Hepatocyte (in vitro differentiated cells): ENCODE measurements at regions not wholly inside any gene's neighbourhood (a gene's known extent, or its start where the extent isn't known, plus 50 kb on each side); places are given as distances from the start of the nearest gene placed in this dataset.

Source experiments
- DNase-seq: peaks from one replicate; pipeline ENCODE4 v3.0.0-alpha.2; 2016; ENCODE audit warnings: low spot score
- H2AFZ ChIP-seq: fragments of 200-600 bp; sonication (generic); 2 replicates; pipeline ENCODE4 v1.6.0; 2016; ENCODE audit warnings: antibody characterized with exemption, mild to moderate bottlenecking
- H3K27ac ChIP-seq: fragments of 200-600 bp; sonication (generic); 2 replicates; pipeline ENCODE4 v1.5.1; 2016; ENCODE audit warnings: mild to moderate bottlenecking
- H3K27me3 ChIP-seq: fragments of 200-600 bp; sonication (generic); 2 replicates; pipeline ENCODE4 v1.6.1; 2016
- H3K36me3 ChIP-seq: fragments of 200-600 bp; sonication (generic); replicated peaks from 2 replicates; pipeline ENCODE4 v1.5.1; 2016; ENCODE audit warnings: low read depth; ENCODE audit not compliant: insufficient read depth
- H3K4me1 ChIP-seq: fragments of 200-600 bp; sonication (generic); 2 replicates; pipeline ENCODE4 v1.5.1; 2016; ENCODE audit warnings: mild to moderate bottlenecking, moderate library complexity; ENCODE audit not compliant: insufficient read depth
- H3K4me2 ChIP-seq: fragments of 200-600 bp; sonication (generic); 2 replicates; pipeline ENCODE4 v1.6.0; 2016
- H3K4me3 ChIP-seq: fragments of 200-600 bp; sonication (generic); 2 replicates; pipeline ENCODE4 v1.5.1; 2016; ENCODE audit warnings: mild to moderate bottlenecking
- H3K79me2 ChIP-seq: fragments of 200-600 bp; sonication (generic); 2 replicates; pipeline ENCODE4 v1.6.0; 2017; ENCODE audit warnings: mild to moderate bottlenecking
- H3K9me2 ChIP-seq: fragments of 200-600 bp; sonication (generic); replicated peaks from 2 replicates; pipeline ENCODE4 v1.6.0; 2017; ENCODE audit warnings: mild to moderate bottlenecking; ENCODE audit not compliant: insufficient read depth
- H3K9me3 ChIP-seq: fragments of 200-600 bp; sonication (generic); 2 replicates; pipeline ENCODE4 v1.5.1; 2016; ENCODE audit warnings: low read depth, mild to moderate bottlenecking
- H4K20me1 ChIP-seq: fragments of 200-600 bp; sonication (generic); 2 replicates; pipeline ENCODE4 v1.6.0; 2016; ENCODE audit warnings: mild to moderate bottlenecking; ENCODE audit not compliant: insufficient read depth, poor library complexity, severe bottlenecking
- EZH2 ChIP-seq: fragments of 200-600 bp; sonication (generic); IDR thresholded peaks from 2 replicates; pipeline ENCODE4 v1.6.1; 2016; ENCODE audit warnings: antibody characterized with exemption, mild to moderate bottlenecking, borderline replicate concordance
- EZH2phosphoT487 ChIP-seq: fragments of 200-600 bp; sonication (generic); IDR thresholded peaks from one replicate; pipeline ENCODE4 v1.6.1; 2018; ENCODE audit warnings: antibody characterized with exemption, mild to moderate bottlenecking, low read depth, moderate library complexity; ENCODE audit not compliant: unreplicated experiment, severe bottlenecking
- WGBS: methylation state at CpG from one replicate; pipeline ENCODE4 v1.1.6; 2016; ENCODE audit warnings: low lambda C conversion rate; ENCODE audit errors: missing lambda C conversion rate; 5-methylcytosine and 5-hydroxymethylcytosine counted together
- TF ChIP-seq, protein P1 (sequence below): fragments of 200-600 bp; sonication (generic); IDR thresholded peaks from 2 replicates; pipeline ENCODE4 v1.5.1; 2016; ENCODE audit warnings: antibody characterized with exemption, mild to moderate bottlenecking; ENCODE audit not compliant: poor library complexity

DNA sequence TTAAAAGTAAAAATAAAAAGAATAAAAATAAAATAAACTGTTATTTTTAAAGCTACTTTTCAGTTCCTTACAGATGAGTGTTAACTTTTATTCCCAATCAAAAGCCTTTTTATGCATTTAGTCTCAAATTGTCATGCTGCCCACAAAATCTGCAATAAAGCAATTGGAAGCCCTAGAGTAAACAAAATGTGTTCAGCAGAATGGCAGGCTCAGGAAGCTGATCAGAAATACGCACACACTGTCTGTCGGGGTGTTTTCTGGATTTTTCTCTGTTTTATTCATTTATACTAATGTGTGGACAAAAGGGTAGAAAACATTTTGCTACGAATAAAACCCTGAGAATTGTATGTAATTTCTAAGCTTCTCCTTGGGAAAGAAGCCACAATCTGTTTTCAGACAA, 162.8 kb downstream of the RCN1 start:
- no peak overlapping the region for H3K4me2 ChIP-seq
- H3K27ac ChIP-seq = no peak overlapping the region
- DNase-seq = no peak
- WGBS = 81% methylated on average over 3 of the region's 3 CpGs
- H3K27me3 ChIP-seq = no peaks in the 10 kb centered on the region
- no peaks in the 10 kb centered on the region for H3K9me2 ChIP-seq
- TF ChIP-seq, protein P1, sequence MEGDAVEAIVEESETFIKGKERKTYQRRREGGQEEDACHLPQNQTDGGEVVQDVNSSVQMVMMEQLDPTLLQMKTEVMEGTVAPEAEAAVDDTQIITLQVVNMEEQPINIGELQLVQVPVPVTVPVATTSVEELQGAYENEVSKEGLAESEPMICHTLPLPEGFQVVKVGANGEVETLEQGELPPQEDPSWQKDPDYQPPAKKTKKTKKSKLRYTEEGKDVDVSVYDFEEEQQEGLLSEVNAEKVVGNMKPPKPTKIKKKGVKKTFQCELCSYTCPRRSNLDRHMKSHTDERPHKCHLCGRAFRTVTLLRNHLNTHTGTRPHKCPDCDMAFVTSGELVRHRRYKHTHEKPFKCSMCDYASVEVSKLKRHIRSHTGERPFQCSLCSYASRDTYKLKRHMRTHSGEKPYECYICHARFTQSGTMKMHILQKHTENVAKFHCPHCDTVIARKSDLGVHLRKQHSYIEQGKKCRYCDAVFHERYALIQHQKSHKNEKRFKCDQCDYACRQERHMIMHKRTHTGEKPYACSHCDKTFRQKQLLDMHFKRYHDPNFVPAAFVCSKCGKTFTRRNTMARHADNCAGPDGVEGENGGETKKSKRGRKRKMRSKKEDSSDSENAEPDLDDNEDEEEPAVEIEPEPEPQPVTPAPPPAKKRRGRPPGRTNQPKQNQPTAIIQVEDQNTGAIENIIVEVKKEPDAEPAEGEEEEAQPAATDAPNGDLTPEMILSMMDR = no peak
- no peak for TF ChIP-seq EZH2
- no peaks in the 10 kb centered on the region for H3K36me3 ChIP-seq
- H3K4me3 ChIP-seq = no peak overlapping the region
- H3K9me3 ChIP-seq = no peaks in the 10 kb centered on the region
- no peak overlapping the region for H2AFZ ChIP-seq
- H4K20me1 ChIP-seq = no peaks in the 10 kb centered on the region
- peaks cover 4% of the 10 kb centered on the region for H3K4me1 ChIP-seq
- no peaks in the 10 kb centered on the region for H3K79me2 ChIP-seq

DNA sequence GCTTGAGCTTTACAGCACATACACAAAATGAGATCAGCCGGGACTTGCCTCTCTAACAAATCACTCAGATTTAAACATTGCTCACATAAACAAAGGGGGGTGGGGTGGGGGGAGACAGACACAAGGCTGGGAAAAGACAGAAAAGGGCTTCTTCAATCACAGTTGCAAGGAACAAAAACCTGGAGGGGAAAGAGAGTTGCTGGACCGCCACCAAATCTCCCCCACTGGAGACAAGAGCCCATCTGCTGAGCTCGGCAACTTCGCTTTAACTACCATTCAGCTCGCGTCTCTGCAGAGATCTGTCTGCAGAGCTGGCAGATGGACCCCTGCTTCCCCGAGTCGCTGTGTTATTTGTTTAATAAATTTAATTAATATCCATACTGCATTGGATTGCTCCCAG, 165.0 kb downstream of the RCN1 start:
- H2AFZ ChIP-seq = no peak overlapping the region
- no peaks in the 10 kb centered on the region for H3K9me3 ChIP-seq
- no peaks in the 10 kb centered on the region for H3K36me3 ChIP-seq
- no peak for TF ChIP-seq EZH2
- TF ChIP-seq, protein P1 = no peak
- TF ChIP-seq EZH2phosphoT487 = no peak
- DNase-seq = peak; percentile 17
- no peak overlapping the region for H3K27ac ChIP-seq
- no peaks in the 10 kb centered on the region for H3K27me3 ChIP-seq
- H3K4me2 ChIP-seq = peak overlapping the region; percentile 57
- no peak overlapping the region for H3K4me3 ChIP-seq
- WGBS = 54% methylated on average over 8 of the region's 8 CpGs
- H3K9me2 ChIP-seq = no peaks in the 10 kb centered on the region
- H3K79me2 ChIP-seq = no peaks in the 10 kb centered on the region
- no peaks in the 10 kb centered on the region for H4K20me1 ChIP-seq
- peaks cover 8% of the 10 kb centered on the region for H3K4me1 ChIP-seq

DNA sequence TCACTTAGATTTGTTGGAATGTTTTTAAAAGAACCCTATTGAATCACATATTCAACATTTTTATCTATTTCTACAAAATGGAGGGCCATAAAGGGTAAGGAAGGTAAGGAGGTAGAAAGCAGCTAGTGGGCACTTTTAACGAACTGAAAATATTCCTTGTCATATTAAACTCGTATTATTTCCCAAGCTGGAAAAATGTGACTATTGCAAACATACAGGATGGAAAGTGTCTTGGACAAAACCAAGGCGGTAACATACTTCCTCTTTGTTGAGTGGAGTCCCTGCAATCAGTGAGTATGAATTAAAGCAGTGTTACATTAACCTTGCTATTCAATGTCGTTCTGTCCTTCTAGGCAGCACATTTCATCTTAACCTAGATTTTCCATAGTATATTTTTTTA, 165.6 kb downstream of the RCN1 start:
- WGBS = 87% methylated on average over 4 of the region's 4 CpGs
- no peaks in the 10 kb centered on the region for H3K27me3 ChIP-seq
- TF ChIP-seq, protein P1 = no peak
- TF ChIP-seq EZH2phosphoT487 (no peak), EZH2 (no peak)
- no peak overlapping the region for H2AFZ ChIP-seq
- no peak overlapping the region for H3K27ac ChIP-seq
- H3K9me2 ChIP-seq = no peaks in the 10 kb centered on the region
- no peak for DNase-seq
- no peaks in the 10 kb centered on the region for H3K79me2 ChIP-seq
- H3K36me3 ChIP-seq = no peaks in the 10 kb centered on the region
- peaks cover 8% of the 10 kb centered on the region for H3K4me1 ChIP-seq
- no peaks in the 10 kb centered on the region for H3K9me3 ChIP-seq
- no peak overlapping the region for H3K4me2 ChIP-seq
- H4K20me1 ChIP-seq = no peaks in the 10 kb centered on the region
- H3K4me3 ChIP-seq = no peak overlapping the region

DNA sequence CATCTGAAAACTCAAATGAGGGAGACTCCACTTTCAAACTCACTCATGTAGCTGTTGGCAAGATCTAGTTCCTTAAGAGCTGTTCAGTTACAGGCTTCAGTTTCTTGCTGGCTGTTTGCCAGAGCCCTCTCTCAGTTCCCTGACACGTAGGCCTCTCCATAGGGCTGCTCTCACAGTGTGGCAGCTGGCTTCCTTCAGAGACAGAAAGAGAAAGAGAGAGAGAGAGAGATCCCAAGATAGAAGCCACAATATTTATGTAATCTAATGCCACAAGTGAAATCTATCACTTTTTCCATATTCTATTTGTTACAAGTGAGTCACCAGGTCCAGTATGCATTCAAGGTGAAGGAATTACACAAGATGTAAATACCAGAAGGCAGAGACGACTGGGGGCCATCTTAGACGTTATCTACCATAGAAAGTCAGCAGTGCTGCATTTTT, 168.8 kb downstream of the RCN1 start:
- peak overlapping the region; percentile 64 for H3K27ac ChIP-seq
- DNase-seq = peak; percentile 80
- no peak overlapping the region for H2AFZ ChIP-seq
- WGBS = 37% methylated on average over 3 of the region's 3 CpGs
- peaks cover 10% of the 10 kb centered on the region for H3K4me1 ChIP-seq
- no peaks in the 10 kb centered on the region for H3K36me3 ChIP-seq
- peak overlapping the region; percentile 9 for H3K4me2 ChIP-seq
- H3K9me2 ChIP-seq = no peaks in the 10 kb centered on the region
- TF ChIP-seq, protein P1 = no peak
- no peak for TF ChIP-seq EZH2phosphoT487
- no peak for TF ChIP-seq EZH2
- no peaks in the 10 kb centered on the region for H3K79me2 ChIP-seq
- H3K27me3 ChIP-seq = no peaks in the 10 kb centered on the region
- H3K4me3 ChIP-seq = no peak overlapping the region
- H3K9me3 ChIP-seq = no peaks in the 10 kb centered on the region
- no peaks in the 10 kb centered on the region for H4K20me1 ChIP-seq
